Activated CD4-positive, alpha-beta T cell treated with anti-CD3 and anti-CD28 coated beads for 24 hours (primary cell): ENCODE measurements at regions not wholly inside any gene's neighbourhood (a gene's known extent, or its start where the extent isn't known, plus 50 kb on each side); places are given as distances from the start of the nearest gene placed in this dataset.
"Not testable (repeated sequence)": the region's sequence is repeated elsewhere in the genome, so short reads cannot be mapped to it uniquely, and the experiment has no call there.

Source experiments
- DNase-seq, 2 donors: peaks; one replicate each; pipeline ENCODE4 v3.0.0-alpha.2; 2020; ENCODE audit warnings: low read depth in 2 of 2

DNA sequence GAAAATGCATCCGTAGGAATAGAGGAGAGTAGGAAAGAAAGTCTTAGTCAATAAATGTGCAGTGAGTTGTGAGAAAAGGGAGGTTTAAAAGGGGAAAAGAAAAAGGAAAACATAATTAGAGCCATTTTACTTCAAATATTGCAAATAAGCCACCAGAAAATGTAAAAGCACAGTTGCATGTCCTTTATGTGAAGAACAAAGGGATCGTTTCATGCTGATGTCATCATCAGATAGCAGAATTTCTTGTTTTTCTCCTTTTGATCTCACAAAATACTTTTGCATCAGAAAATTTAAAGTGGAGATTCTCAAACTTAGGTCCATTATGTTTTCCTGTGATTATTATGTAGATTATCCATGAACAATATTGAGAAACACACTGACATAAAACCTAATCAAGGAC, 166.7 kb downstream of the HAO1 start:
- no peak for DNase-seq

DNA sequence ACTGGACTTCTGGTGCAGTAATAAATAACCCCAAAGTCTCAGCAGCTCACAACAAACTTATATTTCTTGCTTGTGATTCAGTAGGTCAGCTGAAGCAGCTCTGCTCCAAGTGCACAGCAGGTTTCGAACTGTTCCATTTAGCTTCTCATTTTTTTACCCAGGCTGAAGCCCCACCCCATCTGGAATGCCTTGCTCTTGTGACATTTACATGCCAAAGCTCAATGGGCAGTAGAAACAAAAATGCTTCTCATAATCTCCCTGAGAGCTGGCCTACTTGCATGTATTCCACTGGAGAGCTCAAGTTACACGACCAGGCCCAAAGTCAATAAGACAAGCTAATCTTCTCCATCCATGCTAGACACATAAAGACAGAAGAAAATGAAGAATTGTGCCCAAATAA, 165.2 kb downstream of the HAO1 start:
- no peak for DNase-seq

DNA sequence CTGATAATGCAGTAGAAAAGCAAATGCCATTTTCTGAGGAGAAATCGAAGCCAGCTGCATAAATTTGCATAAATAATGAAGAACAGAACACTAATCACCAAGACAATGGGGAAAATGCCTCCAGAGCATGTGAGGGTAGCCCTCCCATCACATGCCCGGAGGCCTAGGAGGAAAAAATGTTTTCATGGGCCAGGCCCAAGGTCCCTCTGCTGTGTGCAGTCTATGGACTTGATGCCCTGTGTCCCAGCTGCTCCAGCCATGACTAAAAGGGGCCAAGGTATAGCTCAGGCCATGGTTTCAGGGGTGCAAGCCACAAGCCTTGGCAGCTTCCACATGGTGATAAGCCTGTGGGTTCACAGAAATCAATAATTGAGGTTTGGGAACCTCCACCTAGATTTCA, 164.1 kb downstream of the HAO1 start:
- DNase-seq: no peak

- no peak for DNase-seq
These were observed 150.1 kb downstream of the HAO1 start for GRCh38 chr20:7790189-7790588.

- DNase-seq: no peak
These were observed 147.9 kb downstream of the HAO1 start for GRCh38 chr20:7792150-7792869.

- no peak for DNase-seq
These were observed 142.1 kb downstream of the HAO1 start for GRCh38 chr20:7798176-7798575.

GRCh38 chr20:7799862-7800261, 140.4 kb downstream of the HAO1 start:
- DNase-seq: no peak

- DNase-seq: not testable (repeated sequence)
These were observed 136.7 kb downstream of the HAO1 start for GRCh38 chr20:7803411-7804151.

DNA sequence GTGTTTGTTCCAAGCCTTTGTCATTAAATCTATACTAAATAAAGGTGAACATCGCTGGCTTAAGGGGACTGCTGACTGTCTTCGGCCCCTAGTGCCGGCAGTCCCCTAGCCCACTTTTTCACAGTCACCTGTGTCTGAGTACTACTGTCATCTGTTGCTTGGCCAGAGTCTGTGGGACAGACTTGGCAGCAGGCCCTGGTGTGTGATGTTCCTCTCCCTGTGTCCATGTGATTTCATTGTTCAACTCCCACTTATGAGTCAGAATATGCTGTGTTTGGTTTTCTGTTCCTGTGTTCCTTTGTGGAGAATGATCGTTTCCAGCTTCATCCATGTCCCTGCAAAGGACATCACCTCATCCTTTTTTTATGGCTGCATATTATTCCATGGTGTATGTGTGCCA, 133.4 kb downstream of the HAO1 start:
- no peak for DNase-seq

- DNase-seq: no peak
These were observed 123.0 kb downstream of the HAO1 start for GRCh38 chr20:7817286-7817685.

DNA sequence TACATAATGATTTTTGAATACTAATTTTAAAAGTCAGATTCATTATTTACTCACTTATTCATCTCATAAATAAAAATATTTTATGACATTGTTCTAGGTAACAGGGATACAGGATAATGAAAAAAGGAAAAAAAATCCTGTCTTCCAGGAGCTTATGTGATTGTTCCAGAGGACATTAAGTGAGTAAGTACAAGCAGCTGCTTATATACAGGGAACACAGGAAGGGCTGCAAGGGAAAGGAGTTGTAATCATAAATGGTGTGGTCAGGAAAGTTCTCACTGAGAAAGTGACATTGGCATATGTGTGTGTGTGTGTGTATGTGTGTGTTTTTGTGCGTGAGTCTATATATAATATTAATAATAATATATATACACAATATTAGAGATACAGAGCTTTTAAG, 121.8 kb downstream of the HAO1 start:
- no peak for DNase-seq

GRCh38 chr20:7820897-7821296, 119.4 kb downstream of the HAO1 start:
- no peak for DNase-seq

DNA sequence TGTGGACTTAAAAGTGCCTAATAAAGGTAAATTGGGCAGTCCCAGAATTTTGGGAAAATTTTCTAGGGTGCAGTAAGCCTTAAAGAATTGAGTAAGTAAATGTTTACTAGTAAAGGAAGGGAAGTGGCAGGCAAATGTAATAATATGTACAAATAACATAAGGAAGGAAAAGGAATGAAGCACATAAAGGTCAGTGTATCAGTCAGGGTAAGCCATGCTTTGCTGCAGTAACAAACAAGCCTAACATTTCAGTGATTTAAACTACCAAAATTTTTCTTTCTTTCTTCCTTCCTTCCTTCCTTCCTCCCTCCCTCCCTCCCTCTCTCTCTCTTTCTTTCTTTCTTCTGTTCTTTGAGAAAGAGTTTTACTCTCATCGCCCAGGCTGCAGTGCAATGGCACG, 117.5 kb downstream of the HAO1 start:
- no peak for DNase-seq

DNA sequence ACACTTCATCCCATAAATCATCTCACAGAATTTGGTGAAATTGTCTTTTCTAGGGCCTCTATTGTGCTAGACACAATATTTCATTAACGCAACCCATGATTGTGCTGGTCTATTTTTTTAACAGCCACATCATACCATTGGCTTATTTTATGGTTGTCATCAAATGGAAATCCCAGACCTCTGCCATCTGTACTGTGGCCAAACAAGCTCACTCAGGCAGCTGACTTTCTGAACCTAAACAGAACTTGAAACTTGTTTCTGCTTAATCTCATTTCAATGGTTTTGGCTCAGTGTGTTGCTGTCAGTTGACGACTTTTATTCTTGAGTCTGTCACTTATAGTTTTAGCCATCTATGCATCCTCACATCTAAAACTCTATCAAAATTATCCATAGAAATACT, 111.8 kb downstream of the HAO1 start:
- DNase-seq: no peak

DNA sequence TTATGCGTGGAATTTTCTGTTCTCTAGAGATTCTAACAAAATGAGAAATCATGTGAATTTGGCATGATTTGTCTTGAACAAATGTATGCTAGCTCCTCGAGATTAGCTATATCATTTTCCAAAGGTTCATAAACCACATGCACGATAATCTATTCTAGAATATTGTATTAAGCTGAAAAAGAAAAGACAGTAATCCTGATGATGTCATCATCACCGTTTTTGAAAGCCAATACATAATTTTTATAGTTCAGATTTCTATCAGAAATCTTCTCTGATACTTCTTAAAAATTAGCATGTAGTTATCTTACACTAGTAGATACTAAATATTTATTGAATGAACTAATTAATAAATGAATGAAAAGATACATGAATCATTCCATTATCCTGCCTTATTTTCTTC, 111.2 kb downstream of the HAO1 start:
- no peak for DNase-seq

DNA sequence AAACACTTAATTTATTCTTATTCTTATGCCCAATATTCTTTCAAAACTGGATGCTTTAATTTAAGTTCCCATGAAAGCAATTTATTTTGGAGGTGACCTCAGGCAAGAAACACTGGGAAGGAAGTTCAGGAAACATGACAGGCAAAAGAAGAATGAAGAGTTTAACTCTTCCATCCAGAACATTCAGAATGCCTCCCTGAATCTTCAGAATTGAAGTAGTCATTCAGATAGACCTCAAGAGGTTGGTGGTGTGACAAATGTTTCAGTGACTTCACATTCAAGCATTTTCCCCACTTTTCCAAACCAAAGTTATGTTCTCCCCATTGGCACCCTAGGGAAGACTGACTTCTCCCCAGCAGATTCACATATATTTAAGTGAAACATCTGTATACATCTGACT, 110.5 kb downstream of the HAO1 start:
- DNase-seq: no peak
